Endothelial cell of umbilical vein (primary cell): ENCODE measurements at regions not wholly inside any gene's neighbourhood (a gene's known extent, or its start where the extent isn't known, plus 50 kb on each side); places are given as distances from the start of the nearest gene placed in this dataset.

Experiments used
- BruUV-seq: library from RNA; stranded (reverse); fragments of 400-500 nt; replicated peaks from 2 replicates; lab custom pipeline; 2021; lab: Mats Ljungman, UMichigan
- CTCF ChIA-PET: fragments of 300-600, 350-600 bp; sonication (Branson Sonifier 250); formaldehyde crosslinking; loops from one replicate; lab custom pipeline; 2021; ENCODE audit warnings: antibody characterized with exemption, inconsistent platforms; lab: Charles Lee
- POLR2A ChIA-PET: fragments of 300-600, 350-600 bp; sonication (Branson Sonifier 250); formaldehyde crosslinking; loops from one replicate; lab custom pipeline; 2021; ENCODE audit warnings: antibody characterized with exemption, inconsistent platforms; lab: Charles Lee
- DNase-seq: peaks from one replicate; pipeline ENCODE4 v3.0.0-alpha.2; 2011; ENCODE audit warnings: low read depth, low spot score
- FAIRE-seq: peaks from 2 replicates; lab custom pipeline; 2011; peaks lifted over from hg19 to GRCh38; lab: Jason Lieb, UNC
- H2AFZ ChIP-seq: 2 replicates; pipeline ENCODE4 v1.6.0; 2012; ENCODE audit warnings: low read depth, low read length, control low read depth, inconsistent platforms
- H3K27ac ChIP-seq: 2 replicates; pipeline ENCODE4 v1.5.1; 2011; ENCODE audit warnings: low read depth, mild to moderate bottlenecking, control low read depth, low read length, moderate library complexity; ENCODE audit not compliant: insufficient read depth
- H3K27me3 ChIP-seq, 2 experiments: 2 replicates each; pipeline versions ENCODE4 v1.6.0 to v1.6.1; 2011; ENCODE audit warnings: low read length in 2 of 2, mixed read lengths in 1 of 2; ENCODE audit not compliant: control insufficient read depth in 2 of 2, insufficient read depth in 2 of 2
- H3K36me3 ChIP-seq, 2 experiments: 2 replicates in 1 of 2; 3 replicates in 1 of 2; pipeline ENCODE4 v1.5.1; 2011; ENCODE audit warnings: low read length in 2 of 2, mild to moderate bottlenecking in 1 of 2, moderate library complexity in 1 of 2; ENCODE audit not compliant: control insufficient read depth in 2 of 2, insufficient read depth in 2 of 2; ENCODE audit errors: extremely low read depth in 1 of 2
- H3K4me1 ChIP-seq: 3 replicates; pipeline ENCODE4 v1.5.1; 2011; ENCODE audit warnings: mild to moderate bottlenecking, low read length; ENCODE audit not compliant: control insufficient read depth, insufficient read depth; ENCODE audit errors: extremely low read depth
- H3K4me2 ChIP-seq: 2 replicates; pipeline ENCODE4 v1.6.1; 2011; ENCODE audit warnings: low read length, control low read depth, mixed read lengths; ENCODE audit not compliant: insufficient read depth
- H3K4me3 ChIP-seq, 3 experiments: fragments of 200-600 bp in 1 of 3; sonication (generic), shearing (Covaris generic) in 1 of 3; replicated peaks in 1 of 3; 2 replicates each; pipeline ENCODE4 v1.5.1; 2011 to 2016; ENCODE audit warnings: control low read depth in 3 of 3, low read length in 3 of 3, mild to moderate bottlenecking in 2 of 3, inconsistent platforms in 1 of 3, low read depth in 1 of 3, moderate library complexity in 1 of 3; ENCODE audit not compliant: insufficient read depth in 1 of 3
- H3K79me2 ChIP-seq: 2 replicates; pipeline ENCODE4 v1.6.0; 2012; ENCODE audit warnings: low read length, inconsistent platforms; ENCODE audit not compliant: control insufficient read depth, insufficient read depth
- H3K9ac ChIP-seq: replicated peaks from 2 replicates; pipeline ENCODE3; 2011; ENCODE audit warnings: low read length, control low read depth; ENCODE audit not compliant: insufficient read depth; ENCODE audit errors: extremely low read depth
- H3K9me1 ChIP-seq: replicated peaks from 3 replicates; pipeline ENCODE4 v1.6.0; 2011; ENCODE audit warnings: mild to moderate bottlenecking, low read length; ENCODE audit not compliant: control insufficient read depth, insufficient read depth; ENCODE audit errors: extremely low read depth
- H3K9me3 ChIP-seq: replicated peaks from 2 replicates; pipeline ENCODE4 v1.5.1; 2012; ENCODE audit warnings: low read length, inconsistent platforms; ENCODE audit not compliant: control insufficient read depth, insufficient read depth
- H4K20me1 ChIP-seq: replicated peaks from 2 replicates; pipeline ENCODE3; 2011; ENCODE audit warnings: mild to moderate bottlenecking, low read length; ENCODE audit not compliant: control insufficient read depth, insufficient read depth; ENCODE audit errors: extremely low read depth
- CTCF ChIP-seq, 2 donors: IDR thresholded peaks; 1 replicate in 1 of 2; 2 replicates in 1 of 2; pipeline ENCODE4 v1.5.1; 2011; ENCODE audit warnings: low read length in 2 of 2, mild to moderate bottlenecking in 2 of 2, moderate library complexity in 2 of 2, control low read depth in 1 of 2, inconsistent platforms in 1 of 2, low read depth in 1 of 2; ENCODE audit not compliant: insufficient read depth in 1 of 2; ENCODE audit errors: extremely low read depth in 1 of 2
- EZH2 ChIP-seq: IDR thresholded peaks from 2 replicates; pipeline ENCODE4 v1.6.1; 2012; ENCODE audit warnings: borderline replicate concordance, low read depth, mild to moderate bottlenecking, moderate library complexity, low read length, inconsistent platforms; ENCODE audit not compliant: severe bottlenecking
- FOS ChIP-seq: IDR thresholded peaks from 2 replicates; pipeline ENCODE4 v1.6.1; 2011; ENCODE audit warnings: mild to moderate bottlenecking, low read length, moderate library complexity, borderline replicate concordance; ENCODE audit not compliant: insufficient read depth
- GATA2 ChIP-seq: IDR thresholded peaks from 2 replicates; pipeline ENCODE4 v1.7.0; 2011; ENCODE audit warnings: low read depth, mild to moderate bottlenecking, moderate library complexity, mixed read lengths, low read length; ENCODE audit not compliant: insufficient read length, insufficient read depth
- JUN ChIP-seq: IDR thresholded peaks from 2 replicates; pipeline ENCODE4 v1.6.1; 2011; ENCODE audit warnings: borderline replicate concordance, low read depth; ENCODE audit not compliant: insufficient read length, insufficient read depth
- MYC ChIP-seq: IDR thresholded peaks from one replicate; pipeline ENCODE4 v1.6.1; 2011; ENCODE audit warnings: mild to moderate bottlenecking, low read depth, low read length
- POLR2A ChIP-seq: IDR thresholded peaks from 2 replicates; pipeline ENCODE4 v1.6.1; 2012; ENCODE audit warnings: low read depth, mild to moderate bottlenecking, control low read depth, low read length
- POLR2AphosphoS5 ChIP-seq: IDR thresholded peaks from 2 replicates; pipeline ENCODE4 v1.6.1; 2012; ENCODE audit warnings: low read depth, mild to moderate bottlenecking, control low read depth, low read length, moderate library complexity; ENCODE audit not compliant: insufficient read depth
- dilution Hi-C: fragments of 300-500 bp; cut with MboI; formaldehyde crosslinking; loops from one replicate; pipeline ENCODE4 v1.15.0; 2019; ENCODE audit warnings: low sequenced_read_pairs; ENCODE audit not compliant: extremely low pct_ligation_motif_present
- intact Hi-C: fragments of 100-400 bp; cut with micrococcal nuclease; formaldehyde crosslinking; loops from one replicate; pipeline ENCODE4 v1.10.0; 2022
- TF ChIP-seq, protein P1 (sequence below): IDR thresholded peaks from 2 replicates; pipeline ENCODE4 v1.6.1; 2011; ENCODE audit not compliant: insufficient read depth, insufficient read length

GRCh38 chr2:19747310-19748072 is 154.3 kb downstream of the TTC32 start:
- Histone ChIP-seq H2AFZ (no peak overlapping the region), H3K27ac (no peak overlapping the region), H3K27me3 (peaks cover 0 to under 1% of the 10 kb centered on the region in 2 experiments), H3K9me1 (no peaks in the 10 kb centered on the region), H3K9me3 (no peaks in the 10 kb centered on the region), H3K4me2 (no peak overlapping the region), H3K9ac (no peak overlapping the region), H3K79me2 (no peaks in the 10 kb centered on the region), H3K4me1 (no peaks in the 10 kb centered on the region), H4K20me1 (no peaks in the 10 kb centered on the region), H3K4me3 (no peak overlapping the region), H3K36me3 (no peaks in the 10 kb centered on the region)
- BruUV-seq = no TSS peak
- CTCF ChIA-PET = interaction anchor here (1.4 to 1.6 kb wide), 2 partner anchors 116 to 398 kb away, joined by 3 to 24 read pairs; no protein-coding TSS in a partner anchor
- POLR2A ChIA-PET = no interaction called here
- dilution Hi-C loops (no loop called here), intact Hi-C loops (loop anchor here (2.0 to 10.0 kb wide), 2 partner anchors 173 to 1227 kb away; no protein-coding TSS in a partner anchor)
- no peak for FAIRE-seq
- DNase-seq = no peak
- TF ChIP-seq POLR2A = no peak
- TF ChIP-seq GATA2 = no peak
- TF ChIP-seq POLR2AphosphoS5 = no peak
- no peak for TF ChIP-seq JUN

- no peak for FAIRE-seq
Observed at GRCh38 chr2:19746611-19747309, 155.0 kb downstream of the TTC32 start.

More at GRCh38 chr2:19746611-19747309, 155.0 kb downstream of the TTC32 start:
- Histone ChIP-seq H3K27me3 (no peaks in the 10 kb centered on the region), H3K9me3 (no peaks in the 10 kb centered on the region), H3K4me3 (no peak overlapping the region), H3K4me1 (no peaks in the 10 kb centered on the region), H3K36me3 (no peaks in the 10 kb centered on the region), H2AFZ (no peak overlapping the region), H3K4me2 (no peak overlapping the region), H3K9me1 (no peaks in the 10 kb centered on the region), H3K79me2 (no peaks in the 10 kb centered on the region), H4K20me1 (no peaks in the 10 kb centered on the region), H3K9ac (no peak overlapping the region), H3K27ac (no peak overlapping the region)
- DNase-seq = peak; percentile 29
- dilution Hi-C loops (no loop called here), intact Hi-C loops (loop anchor here (1.0 to 10.0 kb wide), 6 partner anchors 35 to 1226 kb away; no protein-coding TSS in a partner anchor)
- no TSS peak for BruUV-seq
- POLR2A ChIA-PET = no interaction called here
- TF ChIP-seq GATA2 (no peak), EZH2 (no peak), CTCF (IDR thresholded peaks at IDR 0.05; ENCODE audit: extremely low read depth in 1 of 2, insufficient read depth in 1 of 2, low read depth in 1 of 2, low read length in 2 of 2) (peak; percentile 15 to 54), FOS (no peak), POLR2A (no peak), POLR2AphosphoS5 (no peak), JUN (no peak), MYC (no peak)
- TF ChIP-seq, protein P1, sequence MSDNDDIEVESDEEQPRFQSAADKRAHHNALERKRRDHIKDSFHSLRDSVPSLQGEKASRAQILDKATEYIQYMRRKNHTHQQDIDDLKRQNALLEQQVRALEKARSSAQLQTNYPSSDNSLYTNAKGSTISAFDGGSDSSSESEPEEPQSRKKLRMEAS = no peak
- CTCF ChIA-PET = interaction anchor here (0.6 to 1.6 kb wide), 7 partner anchors 10 to 1227 kb away, joined by 3 to 24 read pairs (median 3); no protein-coding TSS in a partner anchor
